ENCODE measurements at regions not wholly inside any gene's neighbourhood (a gene's known extent, or its start where the extent isn't known, plus 50 kb on each side); places are given as distances from the start of the nearest gene placed in this dataset.

DNA sequence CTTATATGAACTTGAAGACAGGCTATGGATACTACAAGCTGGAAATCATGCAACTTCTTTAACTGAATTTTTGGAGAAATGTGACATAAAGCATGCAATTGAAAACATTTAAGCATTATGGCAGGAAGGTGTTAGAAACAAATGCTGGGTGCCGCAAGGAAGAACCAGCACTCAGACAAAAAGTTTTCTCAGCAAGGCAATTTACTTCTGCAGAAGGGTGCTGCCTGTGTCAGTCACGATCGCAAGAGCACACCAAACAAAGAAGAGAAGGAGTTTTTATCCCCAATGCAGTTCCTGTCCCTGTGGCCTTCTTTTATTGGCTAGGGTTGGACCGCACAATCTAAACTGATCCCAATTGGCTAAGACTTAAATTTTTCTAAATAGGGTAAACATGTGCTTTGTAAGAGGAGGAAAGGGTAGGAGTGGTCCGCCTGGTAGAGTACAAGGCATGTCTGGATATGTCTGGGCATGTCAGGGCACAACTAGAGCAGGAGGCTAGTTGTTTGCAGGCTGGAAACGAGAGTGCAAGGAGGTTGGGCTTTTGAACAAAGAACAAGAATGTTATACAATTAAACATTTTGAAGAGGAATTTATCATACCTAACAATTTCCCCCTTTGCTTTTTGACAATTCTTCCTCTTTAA, 109.6 kb upstream of the FAM3C start:
- no peak for TF ChIP-seq POLR2A (IDR thresholded peaks at IDR 0.05; ENCODE audit: low read depth, low read length)
- TF ChIP-seq POLR2AphosphoS5 (IDR thresholded peaks at IDR 0.05; ENCODE audit: low read depth, low read length), result no peak
- no peak for TF ChIP-seq SPI1 (IDR thresholded peaks at IDR 0.05; ENCODE audit: low read depth, low read length)
- TF ChIP-seq TAF1 (IDR thresholded peaks at IDR 0.05; ENCODE audit: low read depth, low read length), result no peak
- no peak for TF ChIP-seq POU2F2 (IDR thresholded peaks at IDR 0.05; ENCODE audit: low read depth, low read length)
- TF ChIP-seq PAX5 (IDR thresholded peaks at IDR 0.05; ENCODE audit: insufficient read depth, low read length, severe bottlenecking), result no peak

All from GM12891 (cell line).